Cardiac fibroblast (primary cell): ENCODE measurements at regions not wholly inside any gene's neighbourhood (a gene's known extent, or its start where the extent isn't known, plus 50 kb on each side); places are given as distances from the start of the nearest gene placed in this dataset.

ENCODE experiments used
- DNase-seq, 2 donors: peaks; one replicate each; pipeline versions ENCODE4 v3.0.0 to v3.0.0-alpha.2; 2010; ENCODE audit warnings: low read depth in 2 of 2
- H3K4me3 ChIP-seq, 2 donors: replicated peaks in 1 of 2; 1 replicate in 1 of 2; 2 replicates in 1 of 2; pipeline ENCODE4 v1.5.1; 2011; ENCODE audit warnings: low read depth in 2 of 2, low read length in 2 of 2, mild to moderate bottlenecking in 2 of 2, moderate library complexity in 1 of 2
- CTCF ChIP-seq: IDR thresholded peaks from one replicate; pipeline ENCODE4 v1.5.1; 2011; ENCODE audit warnings: low read depth, mild to moderate bottlenecking, low read length, inconsistent platforms

- DNase-seq: peak; percentile 48 to 54
- no peak overlapping the region for H3K4me3 ChIP-seq
- TF ChIP-seq CTCF: peak; percentile 50
These were observed 69.6 kb upstream of the PJA2 start for GRCh38 chr5:109479260-109479860.

DNA sequence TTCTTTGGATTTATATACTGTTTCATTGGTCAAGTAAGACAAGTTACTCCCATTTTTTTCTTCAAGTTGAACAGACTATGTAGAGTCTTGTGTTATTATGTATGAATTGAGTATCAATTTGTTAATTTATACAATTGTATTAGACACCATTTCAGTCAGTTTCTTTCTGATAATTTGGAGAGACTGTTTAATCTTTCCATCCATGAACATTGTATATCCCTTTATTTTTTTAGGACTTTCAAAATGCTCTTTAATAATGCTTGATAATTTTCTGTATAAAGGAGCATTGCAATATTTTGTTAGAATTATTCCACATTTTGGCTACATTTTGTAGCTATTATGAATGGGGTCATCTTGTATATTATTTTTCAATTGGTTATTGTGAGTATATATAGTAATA lies 69.1 kb upstream of the PJA2 start:
- no peak for TF ChIP-seq CTCF
- no peak overlapping the region for H3K4me3 ChIP-seq
- no peak for DNase-seq

DNA sequence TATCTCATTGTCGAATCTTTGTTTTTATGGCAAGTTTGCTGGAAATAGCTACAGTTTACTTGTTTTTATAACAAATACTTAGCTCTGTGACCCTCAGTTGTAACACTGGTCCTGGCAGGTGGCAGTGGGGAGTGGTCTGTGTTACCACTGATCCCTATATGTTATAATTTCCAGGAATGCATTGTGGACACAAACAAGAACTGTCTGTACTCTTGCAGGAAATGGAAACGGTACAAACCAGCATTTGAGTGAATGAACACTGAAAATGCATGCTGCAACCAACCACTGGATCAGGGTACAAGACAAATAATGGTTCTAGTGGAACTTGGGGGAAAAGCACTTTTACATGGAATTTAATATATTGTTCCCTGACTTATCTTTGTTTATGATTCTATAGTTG lies 66.5 kb upstream of the PJA2 start:
- no peak overlapping the region for H3K4me3 ChIP-seq
- TF ChIP-seq CTCF: no peak
- DNase-seq: no peak

- DNase-seq: no peak
- no peak overlapping the region for H3K4me3 ChIP-seq
- TF ChIP-seq CTCF: no peak
These were observed 60.3 kb upstream of the PJA2 start for GRCh38 chr5:109469896-109470662.

GRCh38 chr5:109468737-109469420 lies 59.1 kb upstream of the PJA2 start:
- peak; percentile 96 for DNase-seq
- H3K4me3 ChIP-seq: no peak overlapping the region
- peak; percentile 76 for TF ChIP-seq CTCF

DNA sequence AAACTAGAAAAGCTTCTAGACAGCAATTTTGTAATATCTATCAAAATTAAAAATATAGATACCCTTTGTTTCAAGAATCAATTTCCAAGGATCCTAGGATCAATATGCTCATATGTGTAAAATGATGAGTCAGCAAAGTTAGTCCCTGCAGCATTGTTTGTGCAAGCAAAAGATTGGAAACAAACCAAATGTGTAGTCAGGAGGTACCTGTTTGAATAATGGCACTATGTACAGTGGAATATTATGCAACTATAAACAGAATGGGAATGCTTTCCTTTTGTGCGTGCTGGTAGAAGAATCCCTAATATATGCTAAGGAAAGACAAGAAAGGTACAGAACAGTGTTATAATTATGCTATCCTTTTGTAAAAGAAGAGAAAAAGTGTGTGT lies 58.5 kb upstream of the PJA2 start:
- H3K4me3 ChIP-seq: no peak overlapping the region
- DNase-seq: no peak
- no peak for TF ChIP-seq CTCF
